Trophoblast cell (in vitro differentiated cells and primary cell): ENCODE measurements at regions not wholly inside any gene's neighbourhood (a gene's known extent, or its start where the extent isn't known, plus 50 kb on each side); places are given as distances from the start of the nearest gene placed in this dataset.

Source experiments
- DNase-seq, 2 donors: peaks; one replicate each; pipeline ENCODE4 v3.0.0-alpha.2; 2016
- H2AFZ ChIP-seq: 2 replicates; pipeline ENCODE4 v1.6.1; 2013; ENCODE audit warnings: low read length, moderate library complexity, mild to moderate bottlenecking; ENCODE audit not compliant: insufficient read depth, poor library complexity
- H2AK5ac ChIP-seq: 2 replicates; pipeline ENCODE4 v1.6.1; 2013; ENCODE audit warnings: mild to moderate bottlenecking, low read length
- H2BK120ac ChIP-seq: 2 replicates; pipeline ENCODE4 v1.6.1; 2013; ENCODE audit warnings: low read length, mild to moderate bottlenecking, moderate library complexity; ENCODE audit not compliant: insufficient read depth, poor library complexity
- H2BK12ac ChIP-seq: 2 replicates; pipeline ENCODE4 v1.6.1; 2013; ENCODE audit warnings: mild to moderate bottlenecking, low read length, moderate library complexity
- H2BK5ac ChIP-seq: 2 replicates; pipeline ENCODE4 v1.6.1; 2013; ENCODE audit warnings: low read length, low read depth, moderate library complexity, mild to moderate bottlenecking; ENCODE audit not compliant: poor library complexity
- H3K14ac ChIP-seq: 2 replicates; pipeline ENCODE4 v1.6.1; 2013; ENCODE audit warnings: mild to moderate bottlenecking, low read length
- H3K18ac ChIP-seq: 2 replicates; pipeline ENCODE4 v1.6.1; 2013; ENCODE audit warnings: mild to moderate bottlenecking, low read length
- H3K23ac ChIP-seq: 2 replicates; pipeline ENCODE4 v1.6.1; 2013; ENCODE audit warnings: low read length
- H3K27ac ChIP-seq: 2 replicates; pipeline ENCODE4 v1.5.1; 2013; ENCODE audit warnings: low read depth, mild to moderate bottlenecking, inconsistent platforms, low read length, moderate library complexity
- H3K27me3 ChIP-seq: 2 replicates; pipeline ENCODE4 v1.6.1; 2013; ENCODE audit warnings: inconsistent platforms, mild to moderate bottlenecking, low read length, moderate library complexity; ENCODE audit not compliant: insufficient read depth
- H3K36me3 ChIP-seq, 2 experiments: 1 replicate in 1 of 2; 2 replicates in 1 of 2; pipeline ENCODE4 v1.6.1; 2013; ENCODE audit warnings: low read length in 2 of 2, mild to moderate bottlenecking in 2 of 2, moderate library complexity in 1 of 2; ENCODE audit not compliant: insufficient read depth in 2 of 2, control insufficient read depth in 1 of 2
- H3K4ac ChIP-seq: 2 replicates; pipeline ENCODE4 v1.6.1; 2013; ENCODE audit warnings: low read depth, mild to moderate bottlenecking, low read length, moderate library complexity
- H3K4me1 ChIP-seq, 2 experiments: 1 replicate in 1 of 2; 2 replicates in 1 of 2; pipeline ENCODE4 v1.6.1; 2013; ENCODE audit warnings: low read length in 2 of 2, mild to moderate bottlenecking in 2 of 2, moderate library complexity in 1 of 2; ENCODE audit not compliant: insufficient read depth in 2 of 2, control insufficient read depth in 1 of 2
- H3K4me2 ChIP-seq: 2 replicates; pipeline ENCODE4 v1.6.1; 2013; ENCODE audit warnings: inconsistent platforms, mild to moderate bottlenecking, low read length, moderate library complexity
- H3K4me3 ChIP-seq: 2 replicates; pipeline ENCODE4 v1.5.1; 2013; ENCODE audit warnings: mild to moderate bottlenecking, low read depth, low read length, inconsistent platforms
- H3K79me1 ChIP-seq: one replicate; pipeline ENCODE4 v1.6.1; 2013; ENCODE audit warnings: low read length
- H3K79me2 ChIP-seq: 2 replicates; pipeline ENCODE4 v1.6.1; 2013; ENCODE audit warnings: low read length, mild to moderate bottlenecking; ENCODE audit not compliant: control insufficient read depth, insufficient read depth, poor library complexity
- H3K9ac ChIP-seq: 2 replicates; pipeline ENCODE4 v1.6.1; 2013; ENCODE audit warnings: mild to moderate bottlenecking, low read length
- H3K9me3 ChIP-seq: 2 replicates; pipeline ENCODE4 v1.6.1; 2013; ENCODE audit warnings: low read depth, mild to moderate bottlenecking, control low read depth, inconsistent platforms, low read length; ENCODE audit not compliant: insufficient read depth
- H4K12ac ChIP-seq: 2 replicates; pipeline ENCODE4 v1.6.1; 2013; ENCODE audit warnings: low read depth, mild to moderate bottlenecking, low read length, moderate library complexity
- H4K8ac ChIP-seq: 2 replicates; pipeline ENCODE4 v1.6.1; 2013; ENCODE audit warnings: low read depth, mild to moderate bottlenecking, low read length, moderate library complexity
- H4K91ac ChIP-seq: one replicate; pipeline ENCODE4 v1.6.1; 2013; ENCODE audit warnings: low read depth, mild to moderate bottlenecking, low read length, moderate library complexity
- WGBS: extraction: QIAGEN DNeasy Blood & Tissue Kit; methylation state at CpG from one replicate; pipeline ENCODE4 v1.1.7; 2013; ENCODE audit warnings: missing lambda C conversion rate; ENCODE audit not compliant: insufficient read length, insufficient coverage; ENCODE audit errors: extremely low coverage; 5-methylcytosine and 5-hydroxymethylcytosine counted together

DNA sequence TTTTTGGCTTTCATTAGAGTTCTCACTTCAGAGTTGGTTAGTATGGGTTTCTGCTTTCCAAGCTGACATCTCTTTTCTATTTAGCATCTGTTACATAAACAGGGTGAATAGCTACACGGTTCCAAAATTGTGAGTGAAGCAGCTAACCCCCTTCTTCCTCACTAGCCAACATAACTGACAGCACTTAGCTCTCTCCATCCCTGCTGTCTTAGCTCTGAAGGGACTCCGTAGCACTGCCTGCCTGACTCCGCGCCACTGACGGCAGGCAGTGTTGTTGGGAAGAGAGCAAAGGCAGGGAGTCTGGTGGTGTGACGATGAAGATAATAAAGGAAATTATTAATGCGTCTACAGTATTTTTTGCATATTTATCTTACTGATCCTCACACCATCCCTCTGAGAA lies 247.0 kb downstream of the PTBP2 start:
- no peak overlapping the region for H2BK120ac ChIP-seq
- no peak overlapping the region for H2BK12ac ChIP-seq
- H2AK5ac ChIP-seq, result no peak overlapping the region
- no peaks in the 10 kb centered on the region for H3K79me1 ChIP-seq
- no peak overlapping the region for H2BK5ac ChIP-seq
- no peak overlapping the region for H2AFZ ChIP-seq
- H3K27ac ChIP-seq, result no peak overlapping the region
- no peak overlapping the region for H3K18ac ChIP-seq
- H3K36me3 ChIP-seq, result no peaks in the 10 kb centered on the region
- H3K4me2 ChIP-seq, result no peak overlapping the region
- H4K12ac ChIP-seq, result no peak overlapping the region
- no peak overlapping the region for H3K4ac ChIP-seq
- H3K4me3 ChIP-seq, result no peak overlapping the region
- H4K8ac ChIP-seq, result no peak overlapping the region
- no peaks in the 10 kb centered on the region for H3K9me3 ChIP-seq
- WGBS, result no CpG with 5 or more reads among the region's 7 CpGs
- no peak overlapping the region for H3K9ac ChIP-seq
- no peaks in the 10 kb centered on the region for H3K79me2 ChIP-seq
- H3K27me3 ChIP-seq, result no peaks in the 10 kb centered on the region
- H3K4me1 ChIP-seq, result no peaks in the 10 kb centered on the region
- H3K14ac ChIP-seq, result no peak overlapping the region
- H4K91ac ChIP-seq, result no peak overlapping the region
- no peak for DNase-seq
- no peak overlapping the region for H3K23ac ChIP-seq

DNA sequence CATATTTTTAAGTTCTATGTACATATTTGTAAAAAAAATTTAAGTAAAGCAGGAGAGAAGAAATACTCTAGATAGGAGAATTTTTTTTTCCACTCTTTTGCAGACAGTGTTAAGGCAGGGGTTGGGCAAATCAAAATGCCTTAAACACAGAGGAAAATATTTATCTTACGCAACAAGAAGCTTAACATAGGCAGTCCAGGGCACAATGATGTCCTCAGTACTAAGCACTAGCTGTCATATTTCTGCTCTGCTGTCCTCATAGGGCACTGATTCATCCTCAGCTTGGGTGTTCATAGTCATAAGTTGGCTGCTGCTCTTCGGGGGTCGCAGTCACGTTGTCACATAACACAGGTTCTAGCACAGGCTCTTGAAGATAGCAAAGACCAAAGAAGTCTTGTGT lies 247.4 kb downstream of the PTBP2 start:
- H3K27ac ChIP-seq, result no peak overlapping the region
- H2BK5ac ChIP-seq, result no peak overlapping the region
- no peak overlapping the region for H3K23ac ChIP-seq
- no peaks in the 10 kb centered on the region for H3K9me3 ChIP-seq
- WGBS, result no CpG with 5 or more reads among the region's 4 CpGs
- H3K4me1 ChIP-seq, result no peaks in the 10 kb centered on the region
- no peak overlapping the region for H2AFZ ChIP-seq
- H2AK5ac ChIP-seq, result no peak overlapping the region
- H3K18ac ChIP-seq, result no peak overlapping the region
- H3K14ac ChIP-seq, result no peak overlapping the region
- no peak overlapping the region for H3K4me3 ChIP-seq
- no peak overlapping the region for H3K9ac ChIP-seq
- H3K79me2 ChIP-seq, result no peaks in the 10 kb centered on the region
- no peak overlapping the region for H2BK12ac ChIP-seq
- DNase-seq, result peak in 1 of 2 donors; percentile 28
- H4K8ac ChIP-seq, result no peak overlapping the region
- H3K79me1 ChIP-seq, result no peaks in the 10 kb centered on the region
- no peak overlapping the region for H4K91ac ChIP-seq
- no peaks in the 10 kb centered on the region for H3K36me3 ChIP-seq
- no peak overlapping the region for H4K12ac ChIP-seq
- H3K4ac ChIP-seq, result no peak overlapping the region
- H3K27me3 ChIP-seq, result no peaks in the 10 kb centered on the region
- no peak overlapping the region for H2BK120ac ChIP-seq
- no peak overlapping the region for H3K4me2 ChIP-seq

- no peaks in the 10 kb centered on the region for H3K79me1 ChIP-seq
- no peak overlapping the region for H3K4me3 ChIP-seq
- no peak for DNase-seq
- no peaks in the 10 kb centered on the region for H3K27me3 ChIP-seq
- no peak overlapping the region for H3K18ac ChIP-seq
- no peak overlapping the region for H2AK5ac ChIP-seq
- H3K23ac ChIP-seq, result no peak overlapping the region
- no peak overlapping the region for H3K4me2 ChIP-seq
- H2AFZ ChIP-seq, result no peak overlapping the region
- no peak overlapping the region for H3K9ac ChIP-seq
- H2BK120ac ChIP-seq, result no peak overlapping the region
- no peak overlapping the region for H3K4ac ChIP-seq
- no peak overlapping the region for H4K8ac ChIP-seq
- H3K4me1 ChIP-seq, result no peaks in the 10 kb centered on the region
- no CpG with 5 or more reads among the region's 1 CpG for WGBS
- no peaks in the 10 kb centered on the region for H3K79me2 ChIP-seq
- no peak overlapping the region for H4K12ac ChIP-seq
- H2BK5ac ChIP-seq, result no peak overlapping the region
- no peak overlapping the region for H4K91ac ChIP-seq
- H3K27ac ChIP-seq, result no peak overlapping the region
- H3K36me3 ChIP-seq, result no peaks in the 10 kb centered on the region
- H3K14ac ChIP-seq, result no peak overlapping the region
- no peak overlapping the region for H2BK12ac ChIP-seq
- no peaks in the 10 kb centered on the region for H3K9me3 ChIP-seq
Observed at GRCh38 chr1:96969656-96970163, 248.1 kb downstream of the PTBP2 start.

GRCh38 chr1:96971439-96971838 lies 249.9 kb downstream of the PTBP2 start:
- Histone ChIP-seq H3K4me1 (no peaks in the 10 kb centered on the region), H3K18ac (no peak overlapping the region), H3K9me3 (no peaks in the 10 kb centered on the region), H3K4me2 (no peak overlapping the region), H3K36me3 (no peaks in the 10 kb centered on the region), H3K14ac (no peak overlapping the region), H2BK5ac (no peak overlapping the region), H3K27ac (no peak overlapping the region), H3K23ac (no peak overlapping the region), H4K8ac (no peak overlapping the region), H3K4ac (no peak overlapping the region), H3K4me3 (no peak overlapping the region), H2AFZ (no peak overlapping the region), H2BK120ac (no peak overlapping the region), H2AK5ac (no peak overlapping the region), H3K9ac (no peak overlapping the region), H3K79me1 (no peaks in the 10 kb centered on the region), H2BK12ac (no peak overlapping the region), H3K79me2 (no peaks in the 10 kb centered on the region), H4K91ac (no peak overlapping the region), H3K27me3 (no peaks in the 10 kb centered on the region), H4K12ac (no peak overlapping the region)
- no CpG with 5 or more reads among the region's 2 CpGs for WGBS
- no peak for DNase-seq
